ENCODE measurements at regions not wholly inside any gene's neighbourhood (a gene's known extent, or its start where the extent isn't known, plus 50 kb on each side); places are given as distances from the start of the nearest gene placed in this dataset.

DNA sequence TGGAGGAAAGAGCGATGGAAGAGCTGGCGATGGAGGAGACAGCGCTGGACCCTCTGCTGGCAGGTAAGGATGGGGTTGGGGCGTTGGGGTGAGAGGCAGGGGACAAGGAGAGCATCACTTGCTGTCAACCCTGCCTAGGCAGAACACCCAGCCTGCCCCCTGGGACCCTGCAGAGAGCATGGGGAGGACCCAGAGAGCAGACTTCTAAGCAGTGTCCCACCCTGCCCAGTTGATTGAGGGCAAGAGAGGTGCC is 111.6 kb upstream of the ANO1 start:
- ChIA-PET CTCF (interaction anchor here (0.6 kb wide), 1 partner anchor 819 kb away, joined by 3 read pairs; no protein-coding TSS in a partner anchor), POLR2A (no interaction called here)
- no peak for TF ChIP-seq NFRKB (IDR thresholded peaks at IDR 0.05)
- no peak for TF ChIP-seq HDGF (IDR thresholded peaks at IDR 0.05; ENCODE audit: borderline replicate concordance)
- no peak for TF ChIP-seq ELF4 (IDR thresholded peaks at IDR 0.05)
- TF ChIP-seq ARNT (IDR thresholded peaks at IDR 0.05) = no peak
- no peak for TF ChIP-seq CTBP1 (IDR thresholded peaks at IDR 0.05; ENCODE audit: borderline replicate concordance)
- TF ChIP-seq FOXM1 (IDR thresholded peaks at IDR 0.05; ENCODE audit: borderline replicate concordance) = no peak
- no peak for TF ChIP-seq L3MBTL2 (conservative IDR thresholded peaks at IDR 0.05)
- no peak for TF ChIP-seq BHLHE40 (IDR thresholded peaks at IDR 0.05; ENCODE audit: borderline replicate concordance)
- TF ChIP-seq SUZ12 (IDR thresholded peaks at IDR 0.05) = no peak
- TF ChIP-seq FOXK2 (IDR thresholded peaks at IDR 0.05) = no peak
- TF ChIP-seq LEF1 (IDR thresholded peaks at IDR 0.05; ENCODE audit: borderline replicate concordance) = no peak
- TF ChIP-seq, protein P1, sequence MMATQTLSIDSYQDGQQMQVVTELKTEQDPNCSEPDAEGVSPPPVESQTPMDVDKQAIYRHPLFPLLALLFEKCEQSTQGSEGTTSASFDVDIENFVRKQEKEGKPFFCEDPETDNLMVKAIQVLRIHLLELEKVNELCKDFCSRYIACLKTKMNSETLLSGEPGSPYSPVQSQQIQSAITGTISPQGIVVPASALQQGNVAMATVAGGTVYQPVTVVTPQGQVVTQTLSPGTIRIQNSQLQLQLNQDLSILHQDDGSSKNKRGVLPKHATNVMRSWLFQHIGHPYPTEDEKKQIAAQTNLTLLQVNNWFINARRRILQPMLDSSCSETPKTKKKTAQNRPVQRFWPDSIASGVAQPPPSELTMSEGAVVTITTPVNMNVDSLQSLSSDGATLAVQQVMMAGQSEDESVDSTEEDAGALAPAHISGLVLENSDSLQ (IDR thresholded peaks at IDR 0.05) = no peak
- TF ChIP-seq FOXA1 (IDR thresholded peaks at IDR 0.05) = no peak
- TF ChIP-seq ZNF384 (IDR thresholded peaks at IDR 0.05) = no peak
- TF ChIP-seq SP1 (IDR thresholded peaks at IDR 0.05) = no peak
- TF ChIP-seq TARDBP (IDR thresholded peaks at IDR 0.05) = no peak

DNA sequence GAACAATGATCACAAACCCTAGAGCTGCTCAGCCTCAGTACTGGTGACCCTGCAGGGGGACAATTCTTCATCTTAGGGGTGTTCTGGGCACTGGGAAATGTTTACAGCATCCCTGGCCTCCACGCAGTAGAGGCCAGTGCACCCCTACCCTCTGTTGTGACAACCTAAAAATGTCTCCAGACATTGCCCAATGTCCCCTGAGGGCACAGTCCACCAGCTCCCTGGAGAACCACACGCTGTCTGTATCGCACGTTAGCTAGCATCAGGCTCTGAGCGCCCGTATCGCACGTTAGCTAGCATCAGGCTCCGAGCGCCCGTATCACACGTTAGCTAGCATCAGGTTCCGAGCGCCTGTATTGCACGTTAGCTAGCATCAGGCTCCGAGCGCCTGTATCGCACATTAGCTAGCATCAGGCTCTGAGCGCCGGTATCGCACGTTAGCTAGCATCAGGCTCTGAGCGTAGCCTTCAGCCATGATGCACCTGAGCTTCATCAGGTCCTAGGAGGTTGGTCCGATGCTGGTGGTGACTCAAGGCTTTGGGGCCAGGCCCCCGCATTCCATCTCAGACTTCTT is 111.1 kb upstream of the ANO1 start:
- CTCF ChIA-PET = interaction anchor here (0.6 kb wide), 1 partner anchor 819 kb away, joined by 3 read pairs; no protein-coding TSS in a partner anchor
- DNase-seq (ENCODE audit: extremely low spot score) = no peak
- no peak for TF ChIP-seq ZNF384 (IDR thresholded peaks at IDR 0.05)
- TF ChIP-seq, protein P1 (IDR thresholded peaks at IDR 0.05) = no peak
- TF ChIP-seq HDGF (IDR thresholded peaks at IDR 0.05; ENCODE audit: borderline replicate concordance) = no peak
- TF ChIP-seq LEF1 (IDR thresholded peaks at IDR 0.05; ENCODE audit: borderline replicate concordance) = no peak
- TF ChIP-seq ELF4 (IDR thresholded peaks at IDR 0.05) = no peak
- no peak for TF ChIP-seq L3MBTL2 (conservative IDR thresholded peaks at IDR 0.05)
- TF ChIP-seq FOXK2 (IDR thresholded peaks at IDR 0.05) = no peak
- TF ChIP-seq NFRKB (IDR thresholded peaks at IDR 0.05) = no peak
- TF ChIP-seq BHLHE40 (IDR thresholded peaks at IDR 0.05; ENCODE audit: borderline replicate concordance) = no peak
- TF ChIP-seq FOXM1 (IDR thresholded peaks at IDR 0.05; ENCODE audit: borderline replicate concordance) = no peak
- no peak for TF ChIP-seq FOXA1 (IDR thresholded peaks at IDR 0.05)
- no peak for TF ChIP-seq TARDBP (IDR thresholded peaks at IDR 0.05)
- TF ChIP-seq ARNT (IDR thresholded peaks at IDR 0.05) = no peak
- TF ChIP-seq CTBP1 (IDR thresholded peaks at IDR 0.05; ENCODE audit: borderline replicate concordance) = no peak
- no peak for TF ChIP-seq SP1 (IDR thresholded peaks at IDR 0.05)
- no peak for TF ChIP-seq SUZ12 (IDR thresholded peaks at IDR 0.05)
- POLR2A ChIA-PET = no interaction called here

More for the DNA sequence above, 111.6 kb upstream of the ANO1 start:
- DNase-seq (ENCODE audit: extremely low spot score) = no peak

DNA sequence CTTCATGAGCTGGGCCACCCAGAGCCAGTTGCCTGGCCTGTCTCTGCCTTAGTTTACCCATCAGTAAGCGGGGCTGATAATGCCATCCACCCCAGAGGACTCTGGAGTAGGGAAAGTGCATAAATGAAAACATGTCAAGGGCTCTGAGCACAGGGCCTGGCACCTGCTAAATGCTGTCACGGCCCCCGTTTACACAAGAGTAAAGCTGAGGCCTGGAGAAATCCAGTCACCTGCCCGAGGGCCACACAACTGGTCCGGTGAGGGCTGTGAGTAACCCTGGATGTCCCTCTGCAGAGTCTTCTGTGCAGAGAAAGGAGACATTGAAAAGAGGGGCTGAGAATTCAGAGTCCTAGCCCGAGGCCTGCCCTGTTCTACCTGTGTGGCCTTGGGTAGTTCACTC is 110.6 kb upstream of the ANO1 start:
- ChIA-PET POLR2A (no interaction called here), CTCF (no interaction called here)
- DNase-seq (ENCODE audit: extremely low spot score) = no peak
- TF ChIP-seq HDGF (IDR thresholded peaks at IDR 0.05; ENCODE audit: borderline replicate concordance) = no peak
- TF ChIP-seq CTBP1 (IDR thresholded peaks at IDR 0.05; ENCODE audit: borderline replicate concordance) = no peak
- TF ChIP-seq FOXM1 (IDR thresholded peaks at IDR 0.05; ENCODE audit: borderline replicate concordance) = no peak
- TF ChIP-seq FOXA1 (IDR thresholded peaks at IDR 0.05) = no peak

DNA sequence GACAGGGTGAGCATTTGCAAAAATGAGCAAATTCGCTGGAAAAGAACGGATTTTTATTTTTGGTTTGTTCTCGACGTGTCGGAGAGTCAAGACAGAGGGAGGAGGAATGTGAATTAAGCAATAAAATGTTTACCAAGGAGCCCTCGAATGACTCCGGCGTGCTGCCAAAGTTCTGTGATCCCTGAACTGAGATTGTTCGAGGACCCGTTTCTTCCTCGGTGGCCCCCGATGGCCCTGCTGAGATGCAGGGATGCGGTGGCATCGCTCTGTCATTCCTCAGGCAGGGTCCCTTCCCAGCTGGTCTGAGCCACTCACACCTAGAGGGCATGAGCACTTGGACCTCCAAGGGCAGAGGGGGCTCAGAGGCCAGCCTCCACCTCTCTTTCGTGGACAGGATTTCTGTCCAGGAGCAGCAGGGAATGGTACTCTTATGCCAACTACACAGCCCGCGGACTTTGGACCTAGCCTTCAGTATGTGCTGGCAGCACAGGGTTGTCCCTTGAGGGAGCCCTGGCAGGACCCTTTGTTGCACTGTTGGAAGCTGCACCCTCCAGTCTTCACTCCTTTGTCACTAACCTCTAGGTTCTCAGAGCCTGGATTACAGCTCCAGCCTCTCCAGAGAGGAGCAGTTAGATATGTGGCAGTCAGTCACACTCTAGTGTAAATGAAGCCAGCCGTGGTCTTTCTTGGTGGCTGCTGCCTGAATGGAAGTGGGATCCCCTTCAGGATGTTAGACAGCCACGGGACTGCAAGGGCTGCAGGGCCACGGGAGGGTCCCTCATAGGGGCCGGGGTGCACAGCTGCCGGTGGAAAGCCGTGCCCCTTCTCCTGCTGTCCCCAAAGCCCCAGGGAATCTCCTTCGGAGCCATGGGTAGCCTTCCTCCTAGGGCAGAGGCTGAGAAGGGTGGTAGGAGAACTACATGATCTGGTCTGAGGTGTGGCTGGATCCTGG is 109.4 kb upstream of the ANO1 start:
- ChIA-PET POLR2A (no interaction called here), CTCF (no interaction called here)
- DNase-seq (ENCODE audit: extremely low spot score) = no peak
- TF ChIP-seq, protein P1 (IDR thresholded peaks at IDR 0.05) = no peak
- no peak for TF ChIP-seq ELF4 (IDR thresholded peaks at IDR 0.05)
- no peak for TF ChIP-seq NFRKB (IDR thresholded peaks at IDR 0.05)
- no peak for TF ChIP-seq TARDBP (IDR thresholded peaks at IDR 0.05)
- no peak for TF ChIP-seq L3MBTL2 (conservative IDR thresholded peaks at IDR 0.05)
- TF ChIP-seq CTBP1 (IDR thresholded peaks at IDR 0.05; ENCODE audit: borderline replicate concordance) = no peak
- no peak for TF ChIP-seq SUZ12 (IDR thresholded peaks at IDR 0.05)
- TF ChIP-seq BHLHE40 (IDR thresholded peaks at IDR 0.05; ENCODE audit: borderline replicate concordance) = no peak
- TF ChIP-seq FOXK2 (IDR thresholded peaks at IDR 0.05) = no peak
- no peak for TF ChIP-seq FOXA1 (IDR thresholded peaks at IDR 0.05)

DNA sequence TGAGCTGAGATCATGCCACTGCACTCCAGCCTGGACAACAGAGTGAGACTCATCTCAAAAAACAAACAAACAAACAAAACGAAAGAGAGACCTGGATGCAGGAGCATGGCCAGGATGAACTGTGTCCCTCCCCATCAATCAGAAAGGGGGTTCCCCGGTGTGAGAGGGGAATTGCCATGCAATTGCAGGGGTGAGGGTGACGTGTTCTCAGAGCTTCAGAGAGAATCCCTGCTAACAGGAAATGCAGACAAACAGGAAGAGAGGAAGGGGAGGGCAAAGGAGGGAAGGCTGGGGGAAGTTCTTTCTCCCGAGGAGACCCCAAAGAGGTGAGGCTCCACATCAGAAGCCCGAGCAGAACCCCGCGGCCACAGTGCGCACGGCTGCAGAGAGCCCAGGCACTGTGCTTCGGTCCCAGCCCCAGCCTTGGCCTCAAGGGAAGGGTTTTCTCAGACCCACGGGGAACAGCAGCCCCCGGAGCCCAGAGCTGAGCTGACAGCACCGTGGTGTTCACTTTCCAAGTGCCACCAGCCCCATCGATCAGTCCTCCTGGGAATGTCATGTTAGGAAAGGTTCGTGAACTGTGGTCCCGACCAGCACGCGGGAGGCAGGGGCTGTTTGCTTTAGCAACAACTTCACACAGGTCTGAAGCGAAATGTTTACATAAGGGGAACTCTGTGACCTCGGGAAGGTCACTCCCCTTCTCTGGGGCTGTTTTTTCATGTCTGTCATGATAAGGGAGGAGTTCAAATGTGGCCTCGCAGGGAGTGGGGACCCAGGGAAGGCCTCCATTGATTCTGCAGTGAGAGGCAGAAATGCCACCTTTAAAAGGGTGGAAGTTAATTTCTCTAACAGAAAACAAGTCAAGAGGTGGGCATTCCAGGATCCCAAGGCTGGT is 108.0 kb upstream of the ANO1 start:
- ChIA-PET POLR2A (no interaction called here), CTCF (no interaction called here)
- DNase-seq (ENCODE audit: extremely low spot score) = no peak
- TF ChIP-seq FOXK2 (IDR thresholded peaks at IDR 0.05) (no peak), SP1 (IDR thresholded peaks at IDR 0.05) (no peak), ELF4 (IDR thresholded peaks at IDR 0.05) (no peak), CTBP1 (IDR thresholded peaks at IDR 0.05; ENCODE audit: borderline replicate concordance) (no peak), NFRKB (IDR thresholded peaks at IDR 0.05) (no peak), BHLHE40 (IDR thresholded peaks at IDR 0.05; ENCODE audit: borderline replicate concordance) (no peak), SUZ12 (IDR thresholded peaks at IDR 0.05) (no peak), L3MBTL2 (conservative IDR thresholded peaks at IDR 0.05) (no peak), TARDBP (IDR thresholded peaks at IDR 0.05) (no peak), FOXA1 (IDR thresholded peaks at IDR 0.05) (no peak), FOXM1 (IDR thresholded peaks at IDR 0.05; ENCODE audit: borderline replicate concordance) (no peak), ZNF384 (IDR thresholded peaks at IDR 0.05) (no peak), LEF1 (IDR thresholded peaks at IDR 0.05; ENCODE audit: borderline replicate concordance) (no peak), HDGF (IDR thresholded peaks at IDR 0.05; ENCODE audit: borderline replicate concordance) (no peak), ARNT (IDR thresholded peaks at IDR 0.05) (no peak)
- TF ChIP-seq, protein P1 (IDR thresholded peaks at IDR 0.05) = no peak
